GM21526 (cell line): ENCODE measurements at regions not wholly inside any gene's neighbourhood (a gene's known extent, or its start where the extent isn't known, plus 50 kb on each side); places are given as distances from the start of the nearest gene placed in this dataset.

ENCODE experiments used
- ATAC-seq: cut with Tn5 transposase; IDR thresholded peaks from one replicate; pipeline ENCODE4 v1.9.1; 2021; ENCODE audit warnings: moderate library complexity; ENCODE audit not compliant: unreplicated experiment, low FRiP score

DNA sequence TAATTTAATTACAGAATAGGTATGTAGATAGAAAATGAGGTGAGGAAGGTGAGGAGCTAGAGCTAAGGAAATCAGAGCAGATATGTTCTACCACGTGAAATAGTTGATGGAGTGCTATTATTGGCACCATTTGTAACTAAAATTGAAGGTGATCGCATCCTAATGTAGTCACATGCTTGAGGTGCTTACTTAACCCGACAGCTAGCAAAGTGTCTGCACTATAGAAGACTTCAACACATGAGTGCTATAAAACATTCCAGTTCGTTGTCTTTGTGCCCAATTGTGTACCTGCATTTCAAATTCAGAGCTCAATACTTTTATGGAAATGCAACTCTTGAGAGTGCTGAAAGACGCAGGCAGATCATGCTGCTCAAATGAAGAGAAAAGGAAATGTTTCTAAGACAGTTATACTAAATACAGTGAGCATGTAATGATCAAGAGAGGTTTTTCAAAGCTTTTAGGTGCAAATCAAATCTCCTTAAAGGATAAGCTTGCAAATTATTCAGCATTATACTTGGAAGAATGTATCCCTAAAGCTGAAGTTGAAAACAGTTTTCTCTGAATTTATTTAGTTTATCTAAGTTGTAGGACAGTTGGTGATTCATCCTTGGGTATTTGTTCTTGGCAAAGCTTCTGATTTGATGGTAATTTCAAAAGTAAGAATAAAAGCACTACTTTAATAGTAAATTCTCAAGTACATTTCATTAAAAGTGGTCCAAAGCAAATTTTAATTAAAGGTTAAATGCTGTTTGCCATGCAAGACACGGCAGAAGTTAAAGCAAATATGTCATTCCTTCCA is 223.9 kb upstream of the EPHA5 start:
- no peak for ATAC-seq

DNA sequence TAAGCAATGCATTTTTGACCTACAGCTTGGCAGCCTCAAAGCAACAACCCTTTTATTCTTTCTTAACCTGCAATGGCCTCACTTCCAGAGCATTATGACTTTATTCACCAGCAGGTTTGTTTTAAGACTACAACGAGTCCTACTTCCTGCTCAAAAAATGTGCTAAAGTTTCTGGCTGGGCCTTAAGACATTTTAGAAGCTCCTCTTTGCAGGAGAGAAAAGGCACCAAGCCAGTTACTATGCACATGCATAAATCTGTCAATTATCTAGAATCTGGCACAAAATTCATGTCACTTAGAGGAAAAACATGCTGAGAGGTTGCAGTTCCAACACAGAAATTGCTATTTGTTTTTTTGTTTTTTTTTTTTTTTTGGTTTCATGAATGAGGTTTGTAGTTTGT is 223.0 kb upstream of the EPHA5 start:
- no peak for ATAC-seq

DNA sequence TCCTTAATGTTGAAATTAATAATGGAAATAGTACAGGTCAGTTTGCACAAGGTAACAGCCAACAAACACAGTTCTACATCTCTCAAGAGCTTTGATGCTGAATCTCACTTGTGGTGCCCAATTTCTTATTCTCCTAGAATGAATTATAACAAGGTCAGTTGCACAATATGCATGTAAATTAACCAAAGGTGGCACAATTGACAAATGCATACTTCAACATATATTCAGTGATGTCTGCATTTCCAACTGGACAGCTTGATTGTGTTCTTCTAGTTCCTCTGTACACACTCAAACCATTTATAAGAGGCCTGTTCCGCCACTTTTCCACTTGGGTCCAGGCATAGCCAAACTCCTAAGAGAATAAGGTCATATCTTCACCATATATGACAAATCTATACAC is 210.3 kb upstream of the EPHA5 start:
- ATAC-seq, result no peak

DNA sequence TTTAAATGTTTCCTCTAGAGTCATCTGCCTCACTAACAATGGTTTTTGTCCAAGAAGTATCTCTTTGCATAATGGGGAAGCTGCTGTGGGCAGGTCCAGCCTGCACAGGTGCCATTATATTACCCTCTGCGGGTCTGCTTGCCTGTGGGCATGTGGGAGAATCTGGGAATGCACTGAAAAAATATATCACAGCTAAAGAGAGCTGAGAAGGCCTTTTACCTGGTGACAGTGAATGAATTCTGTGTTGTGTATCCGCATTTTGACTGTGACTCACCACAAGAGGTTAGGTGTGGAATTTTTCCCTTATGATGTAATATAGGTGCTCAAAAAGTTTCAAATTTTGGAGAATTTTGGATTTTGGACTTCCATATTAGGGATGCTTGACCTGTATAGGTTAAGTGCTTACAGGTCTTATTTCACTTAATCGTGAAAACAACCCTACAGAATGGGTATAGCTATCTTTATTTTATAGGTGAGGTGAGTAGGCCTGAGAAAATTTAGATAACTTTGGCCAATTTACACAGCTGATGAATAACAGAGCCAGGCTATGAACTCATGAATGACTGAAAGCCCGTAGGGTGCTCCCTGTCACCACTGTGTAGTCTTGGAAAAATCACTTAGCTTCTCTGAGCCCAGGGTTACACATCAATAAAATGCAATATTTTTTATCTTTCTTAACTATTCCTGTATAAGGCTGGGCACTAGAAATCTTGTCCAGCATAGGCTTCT is 198.0 kb upstream of the EPHA5 start:
- ATAC-seq, result no peak

DNA sequence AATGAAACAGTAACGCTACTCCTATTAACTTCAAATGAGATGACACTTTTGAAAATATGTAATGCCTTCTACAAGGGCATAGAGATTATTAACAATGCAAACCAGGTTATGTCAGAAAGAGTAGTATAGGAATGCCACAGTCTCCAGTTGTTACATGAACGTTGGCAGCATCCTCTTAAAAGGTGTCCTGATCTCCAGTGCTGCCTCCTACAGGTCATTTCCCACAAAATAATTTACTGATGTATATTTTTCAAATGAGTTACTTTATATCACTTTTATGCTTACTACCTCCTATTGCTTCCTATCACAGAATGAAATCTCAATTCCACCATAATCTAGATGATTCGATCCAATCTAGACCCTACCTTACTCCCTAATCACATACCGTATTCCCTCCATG is 195.2 kb upstream of the EPHA5 start:
- no peak for ATAC-seq

DNA sequence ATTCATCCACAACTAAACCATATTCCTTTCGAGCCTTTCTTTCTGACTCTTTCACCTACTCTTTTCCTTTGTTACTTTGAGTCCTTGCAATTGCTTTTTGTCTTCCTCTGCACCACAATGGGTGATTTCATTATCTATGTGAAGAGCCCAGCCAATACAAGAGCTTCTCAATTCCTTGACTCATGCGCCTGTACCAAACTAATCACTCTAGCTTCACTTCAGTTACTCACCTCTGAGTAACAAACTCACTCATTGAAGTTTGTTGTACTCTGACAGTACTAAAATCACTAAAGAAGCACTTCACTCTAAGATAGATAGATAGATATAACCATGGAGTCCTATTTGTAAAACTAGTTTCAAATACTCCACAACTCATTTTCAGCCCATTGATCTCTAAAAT is 191.7 kb upstream of the EPHA5 start:
- no peak for ATAC-seq

DNA sequence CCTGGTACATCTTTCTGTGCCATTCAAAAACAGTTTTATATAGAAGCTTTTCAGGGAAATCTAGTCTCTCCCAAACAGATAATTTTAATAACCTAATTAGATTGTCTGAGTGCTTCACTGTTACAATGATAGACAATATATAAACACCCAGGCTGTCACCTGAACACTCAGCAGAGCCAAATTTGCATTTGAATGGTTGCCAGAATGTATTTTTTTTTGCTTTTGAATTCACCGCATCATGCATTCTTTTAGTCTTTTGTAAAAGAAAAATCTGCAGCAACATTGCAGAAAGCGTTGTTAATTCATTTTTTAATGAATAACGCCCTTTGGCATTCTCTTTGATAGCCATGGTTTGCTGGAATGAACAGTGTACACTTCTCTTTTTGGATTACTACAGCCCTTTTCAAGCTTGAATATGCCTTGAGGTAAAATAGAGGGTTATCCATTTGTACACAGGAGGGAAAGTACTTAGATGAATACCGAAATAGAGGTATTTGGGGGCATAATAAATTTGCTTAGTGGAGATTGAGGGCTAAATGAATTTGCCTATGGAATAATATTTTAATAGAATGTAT is 175.0 kb upstream of the EPHA5 start:
- no peak for ATAC-seq

DNA sequence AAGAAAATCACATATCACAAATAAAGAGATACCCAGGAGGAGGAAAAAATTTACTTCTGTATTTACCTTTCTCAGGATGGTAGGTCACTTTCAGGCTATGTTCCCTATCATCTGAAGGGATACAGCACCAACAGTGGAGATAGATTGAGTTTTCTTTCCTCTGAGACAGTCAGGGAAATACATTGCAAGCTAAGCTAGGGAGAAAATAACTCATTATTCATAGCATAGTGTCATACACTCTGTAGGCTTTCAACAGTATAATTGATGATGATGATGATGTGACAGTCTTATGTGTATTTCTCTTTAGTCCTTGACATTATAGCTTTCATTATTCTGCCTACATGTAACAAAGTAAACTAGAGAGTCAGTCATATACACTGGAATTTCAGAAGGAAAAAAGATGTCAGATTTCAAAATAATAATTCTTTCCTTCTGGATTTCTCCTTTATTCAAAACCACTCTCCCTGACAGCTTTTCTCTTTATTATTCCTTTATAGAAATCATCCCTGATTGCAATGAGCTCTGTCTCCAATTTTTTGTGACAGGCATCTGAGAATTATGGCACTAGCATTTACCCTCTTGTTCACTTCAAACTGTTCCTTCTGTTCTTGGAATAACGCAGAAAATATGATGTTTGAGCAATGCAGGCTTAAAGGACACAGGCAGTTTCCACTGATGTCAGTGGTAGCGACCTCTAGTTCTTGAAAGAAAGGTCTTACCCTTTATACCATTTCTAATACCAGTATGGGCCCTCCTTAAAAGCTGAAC is 169.1 kb upstream of the EPHA5 start:
- ATAC-seq, result no peak

DNA sequence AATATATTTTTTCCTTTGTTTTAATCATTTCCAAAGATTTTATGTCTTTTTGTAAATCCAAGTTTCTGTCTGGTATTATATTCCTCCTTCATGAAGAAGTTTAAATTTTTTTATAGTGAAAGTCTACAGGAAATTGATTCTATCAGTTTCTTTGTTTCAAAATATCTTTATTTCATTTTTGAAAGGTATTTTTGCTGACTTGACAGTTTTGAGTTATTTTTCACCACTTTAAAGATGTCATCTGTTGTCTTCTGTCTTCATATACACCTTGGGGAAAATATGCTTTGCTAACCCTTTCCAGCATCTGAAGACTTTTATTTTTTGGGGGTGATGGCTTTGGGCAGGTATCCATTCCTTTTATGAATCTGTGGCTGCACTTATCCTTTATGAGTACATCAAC is 164.4 kb upstream of the EPHA5 start:
- ATAC-seq, result no peak

DNA sequence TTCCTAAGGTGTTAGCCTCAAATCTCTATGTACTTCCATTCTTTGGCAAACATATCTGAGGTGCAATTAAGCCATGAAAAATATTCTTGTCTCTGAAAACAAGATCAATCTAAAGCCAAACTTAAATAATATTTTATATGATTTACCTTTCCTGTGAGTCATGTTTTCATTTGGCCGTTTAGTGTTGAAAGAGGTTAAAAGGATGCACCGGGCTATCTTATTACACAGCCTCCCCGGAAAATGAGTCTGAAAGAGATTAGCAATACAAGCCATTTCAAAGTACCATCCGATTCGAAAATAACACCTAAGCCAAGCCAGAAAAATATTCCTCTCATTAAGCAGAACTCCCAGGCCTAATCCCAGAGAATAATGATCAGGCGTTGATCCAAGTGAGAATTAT is 161.5 kb upstream of the EPHA5 start:
- no peak for ATAC-seq

DNA sequence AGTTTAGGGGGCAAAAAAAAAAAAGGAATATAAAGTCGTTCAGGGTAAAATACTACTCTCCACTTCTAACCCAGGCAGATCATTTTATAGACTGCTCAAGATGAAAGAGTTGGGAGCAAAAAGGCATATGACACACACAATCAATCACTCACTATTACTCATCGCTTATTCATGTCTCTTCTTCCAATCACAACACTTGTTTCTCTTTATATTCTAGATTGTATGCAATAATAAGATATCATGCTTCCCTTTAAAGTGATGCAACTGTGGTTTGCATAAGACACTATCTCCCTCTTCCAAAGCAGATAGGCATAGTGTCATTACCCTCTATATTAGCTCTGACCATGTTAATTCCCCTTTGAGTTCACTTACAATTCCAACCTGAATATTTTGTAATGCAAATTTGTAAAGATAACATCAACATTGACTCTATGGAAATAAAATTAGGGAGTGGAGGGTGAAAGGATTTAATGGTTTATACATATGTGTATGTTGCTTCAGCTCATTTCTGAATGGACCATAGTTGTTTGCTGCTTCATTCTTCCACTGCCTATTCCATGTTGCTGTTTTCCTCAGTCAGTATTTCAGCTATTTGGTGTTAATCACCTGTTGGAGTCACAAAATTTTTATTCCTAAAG is 154.9 kb upstream of the EPHA5 start:
- no peak for ATAC-seq

DNA sequence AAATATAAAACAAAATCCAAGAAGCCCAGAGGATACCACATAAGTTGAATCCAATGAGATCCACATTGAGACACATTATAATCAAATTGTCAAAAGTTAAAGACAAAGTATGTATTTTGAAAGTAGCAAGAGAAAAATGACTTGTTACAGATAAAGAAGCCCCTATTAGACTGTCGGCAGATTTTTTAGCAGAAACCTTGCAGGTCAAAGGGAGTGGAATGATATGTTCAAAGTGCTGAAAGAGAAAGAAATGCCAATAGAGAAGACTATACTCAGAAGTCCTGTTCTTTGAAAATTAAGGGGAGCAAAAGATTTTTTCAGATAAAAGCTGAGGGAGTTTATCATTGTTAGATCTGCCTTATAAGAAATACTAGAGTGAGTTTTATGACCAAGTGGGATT is 148.9 kb upstream of the EPHA5 start:
- ATAC-seq, result no peak

DNA sequence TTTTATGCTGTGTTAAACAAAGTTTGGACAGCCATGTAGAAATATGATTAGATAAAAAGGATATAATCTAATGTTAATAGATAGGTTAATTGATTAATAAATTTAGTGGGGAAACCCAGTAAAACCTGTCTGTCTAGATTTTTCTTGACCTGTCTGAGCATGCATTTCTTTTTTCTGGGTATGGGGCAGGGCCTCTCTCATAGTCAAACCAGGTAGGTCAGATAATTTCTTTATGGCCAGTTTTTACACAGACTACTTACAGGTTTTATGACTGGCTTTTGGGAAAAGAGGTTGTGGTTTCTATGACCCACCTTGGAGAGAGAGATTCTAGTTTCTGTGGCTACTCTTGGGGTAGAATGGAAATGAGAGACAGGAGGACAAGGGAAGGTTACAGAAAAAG is 135.6 kb upstream of the EPHA5 start:
- no peak for ATAC-seq

DNA sequence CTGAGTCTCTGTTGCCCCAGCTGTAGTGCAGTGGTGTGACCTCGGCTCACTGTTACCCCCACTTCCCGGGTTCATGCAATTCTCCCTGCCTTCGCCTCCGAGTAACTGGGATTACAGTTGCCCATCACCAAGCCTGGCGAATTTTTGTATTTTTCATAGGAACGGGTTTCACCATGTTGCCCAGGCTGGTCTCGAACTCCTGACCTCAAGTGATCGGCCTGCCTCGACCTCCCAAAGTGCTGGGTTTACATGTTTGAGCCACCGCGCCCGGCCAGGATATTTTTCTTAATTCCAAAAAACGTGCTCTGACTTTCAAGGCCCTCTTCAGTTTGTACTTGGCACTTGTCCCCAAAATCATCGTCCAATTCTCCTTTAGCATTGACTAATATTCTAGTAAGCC is 129.2 kb upstream of the EPHA5 start:
- ATAC-seq, result no peak

DNA sequence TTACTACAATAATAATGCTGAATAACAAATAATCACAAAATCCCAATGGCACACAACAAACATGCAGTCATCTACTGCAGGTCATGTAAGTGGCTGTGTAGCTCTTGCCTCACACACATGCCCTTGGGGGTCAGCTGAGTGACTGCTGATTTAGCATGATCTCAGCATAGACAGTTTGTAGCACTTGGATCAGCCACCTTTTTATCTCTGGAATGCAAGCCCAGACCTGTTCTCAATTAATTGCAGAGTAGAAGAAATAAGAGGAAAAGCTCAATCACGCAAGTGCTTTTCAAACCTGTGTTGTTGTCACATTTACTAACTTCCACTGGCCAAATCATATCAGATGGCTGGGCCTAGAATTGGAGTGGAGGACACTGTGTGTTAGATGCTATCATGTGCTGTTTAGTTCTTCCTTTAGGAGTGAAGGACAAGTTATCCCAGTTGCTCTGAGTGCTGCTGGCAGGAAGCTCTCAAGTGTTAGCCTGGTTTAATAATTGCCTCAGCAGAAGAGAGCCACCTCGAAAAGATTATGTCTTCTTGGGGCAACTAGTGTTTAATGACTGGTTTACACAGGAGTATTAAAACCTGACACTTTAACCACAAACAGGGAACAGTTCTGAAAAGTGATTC is 128.3 kb upstream of the EPHA5 start:
- ATAC-seq, result no peak

DNA sequence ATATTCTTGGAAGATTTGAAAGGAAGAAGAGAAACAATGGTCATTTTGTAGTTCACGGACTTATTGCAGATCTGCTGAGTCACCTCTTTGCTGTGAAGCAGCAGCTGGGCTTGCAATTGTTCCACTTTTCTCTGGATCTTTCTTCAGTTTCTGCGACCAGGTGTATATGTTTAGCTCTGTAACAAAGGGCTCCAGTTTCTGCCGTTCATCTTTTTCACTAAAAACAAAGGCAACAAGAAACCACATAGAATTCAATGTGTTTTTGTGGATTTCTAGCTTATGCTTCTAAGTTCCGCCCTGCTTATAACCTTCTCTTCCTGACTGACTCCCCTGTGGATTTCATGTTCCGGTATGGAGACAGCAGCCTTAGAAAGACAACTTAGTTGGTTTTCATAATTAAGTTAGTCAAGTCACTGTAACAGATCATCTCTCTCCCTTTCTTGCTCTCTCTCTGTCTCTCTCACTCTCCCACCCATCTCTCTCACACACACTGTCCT is 121.6 kb upstream of the EPHA5 start:
- ATAC-seq, result no peak

DNA sequence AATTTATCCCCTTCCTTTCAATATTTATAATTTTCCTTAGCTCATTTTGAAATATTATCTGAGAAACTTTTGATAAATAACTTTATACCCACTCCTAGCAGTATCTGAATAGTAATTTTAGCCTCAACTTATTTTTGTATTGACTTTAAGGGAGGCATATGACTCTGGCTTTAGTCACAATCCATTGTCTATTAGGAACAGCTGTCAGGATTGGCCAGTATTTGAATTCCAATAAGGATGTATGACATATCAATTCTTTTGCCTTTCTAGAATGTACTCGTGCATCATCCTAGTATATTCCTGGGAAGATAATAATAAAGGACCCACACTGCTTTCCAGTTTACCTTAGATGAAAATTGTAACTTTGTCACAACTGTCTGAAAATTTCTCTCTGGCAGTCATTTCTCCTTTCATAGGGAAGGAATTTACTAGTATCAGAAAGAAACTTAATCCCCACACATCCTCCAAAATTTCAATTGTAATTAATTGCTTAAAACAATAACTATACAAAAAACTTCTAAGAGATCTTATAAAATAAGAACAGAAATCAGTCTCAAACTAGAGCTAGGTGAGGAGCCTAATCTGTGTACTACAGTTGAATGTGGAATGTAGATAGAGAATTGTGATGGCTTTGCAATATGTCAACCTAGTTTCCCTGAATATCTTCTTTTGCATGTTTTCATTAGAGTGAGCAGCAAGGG is 121.0 kb upstream of the EPHA5 start:
- ATAC-seq, result no peak

DNA sequence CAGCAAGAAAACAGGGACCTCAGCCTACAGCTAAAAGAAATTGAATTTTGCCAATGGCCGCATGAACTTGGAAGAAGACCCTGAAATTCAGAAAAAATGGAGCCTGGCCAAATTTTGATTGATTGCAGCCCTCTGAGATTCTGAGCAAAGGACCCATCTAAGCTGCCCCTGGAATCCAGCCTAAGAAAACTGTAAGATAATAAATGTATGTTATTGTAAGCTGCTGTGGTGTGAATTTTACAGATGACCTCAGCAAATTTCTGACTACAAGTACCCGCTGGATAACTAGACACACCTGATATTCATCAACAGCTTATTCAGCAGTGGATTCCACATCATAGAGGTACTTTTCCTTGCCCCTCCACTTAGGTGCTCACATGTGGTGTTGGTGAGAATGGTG is 119.5 kb upstream of the EPHA5 start:
- ATAC-seq, result no peak

DNA sequence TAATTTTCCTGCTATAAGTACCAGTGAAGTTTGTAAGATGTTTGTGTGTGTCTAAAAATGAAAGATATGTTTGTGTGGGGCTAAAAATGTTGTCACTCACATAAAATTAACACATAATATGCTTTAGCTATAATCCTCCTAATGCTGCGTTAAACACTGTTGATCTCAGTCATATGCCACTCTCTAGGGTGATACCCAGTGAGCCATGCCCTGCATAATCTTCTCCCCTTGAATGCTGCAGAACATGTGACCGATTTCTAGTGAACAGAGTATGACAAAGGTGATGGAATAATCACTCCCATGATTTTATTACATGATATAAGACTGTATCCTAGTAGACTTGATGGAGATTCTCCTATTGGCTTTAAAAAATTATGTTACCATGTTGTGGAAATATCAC is 119.1 kb upstream of the EPHA5 start:
- ATAC-seq, result no peak
